PC-3 (cell line): ENCODE measurements at regions not wholly inside any gene's neighbourhood (a gene's known extent, or its start where the extent isn't known, plus 50 kb on each side); places are given as distances from the start of the nearest gene placed in this dataset.
A peak's percentile ranks its signal among the peaks of the same experiment; 100 is the strongest.

Source experiments
- ATAC-seq: fragments of 200-7000 bp; cut with Tn5 transposase; 2 replicates; pipeline ENCODE4 v1.9.1; 2020; ENCODE audit warnings: mild to moderate bottlenecking, moderate library complexity
- BruUV-seq: library from RNA; stranded (reverse); fragments of 400-500 nt; replicated peaks from 2 replicates; lab custom pipeline; 2021; lab: Mats Ljungman, UMichigan
- CTCF ChIA-PET: fragments of 300-600 bp; sonication (Branson Sonifier 250); formaldehyde crosslinking; loops from one replicate; lab custom pipeline; 2022; ENCODE audit warnings: antibody characterized with exemption; lab: Charles Lee
- POLR2A ChIA-PET: fragments of 300-600 bp; sonication (Branson Sonifier 250); formaldehyde crosslinking; loops from one replicate; lab custom pipeline; 2022; ENCODE audit warnings: antibody characterized with exemption; ENCODE audit not compliant: unreplicated experiment; lab: Charles Lee
- DNase-seq: peaks from one replicate; pipeline ENCODE4 v3.0.0-alpha.2; 2015
- H2AFZ ChIP-seq: fragments of 300-600 bp; sonication (generic); 2 replicates; pipeline ENCODE4 v1.6.0; 2016; ENCODE audit warnings: antibody characterized with exemption, low read length
- H3F3A ChIP-seq: fragments of 300-600 bp; sonication (generic); one replicate; pipeline ENCODE4 v1.6.0; 2017; ENCODE audit warnings: antibody characterized with exemption, low read length, control low read depth, mild to moderate bottlenecking; ENCODE audit not compliant: unreplicated experiment
- H3K27ac ChIP-seq: fragments of 300-600 bp; sonication (generic); 2 replicates; pipeline ENCODE4 v1.5.1; 2016; ENCODE audit warnings: mild to moderate bottlenecking, low read length
- H3K27me3 ChIP-seq: fragments of 300-600 bp; sonication (generic); 2 replicates; pipeline ENCODE4 v1.6.1; 2016; ENCODE audit warnings: low read length, mixed read lengths
- H3K36me3 ChIP-seq: fragments of 300-600 bp; sonication (generic); 2 replicates; pipeline ENCODE4 v1.6.1; 2016; ENCODE audit warnings: low read depth, mixed run types, low read length, mixed read lengths
- H3K4me1 ChIP-seq: fragments of 300-600 bp; sonication (generic); 2 replicates; pipeline ENCODE4 v1.5.1; 2016; ENCODE audit warnings: low read length; ENCODE audit not compliant: insufficient read depth
- H3K4me2 ChIP-seq: fragments of 300-600 bp; sonication (generic); 2 replicates; pipeline ENCODE4 v1.6.0; 2016; ENCODE audit warnings: low read length
- H3K4me3 ChIP-seq: fragments of 300-600 bp; sonication (generic); 2 replicates; pipeline ENCODE4 v1.5.1; 2016; ENCODE audit warnings: mild to moderate bottlenecking, low read length, mixed read lengths
- H3K79me2 ChIP-seq: fragments of 300-600 bp; sonication (generic); 2 replicates; pipeline ENCODE4 v1.6.1; 2017; ENCODE audit warnings: low read length, mixed read lengths
- H3K9ac ChIP-seq: fragments of 300-600 bp; sonication (generic); 2 replicates; pipeline ENCODE4 v1.6.0; 2016; ENCODE audit warnings: mild to moderate bottlenecking, low read length
- H3K9me2 ChIP-seq: fragments of 300-600 bp; sonication (generic); replicated peaks from 2 replicates; pipeline ENCODE4 v1.6.1; 2016; ENCODE audit warnings: mixed run types, low read length, mixed read lengths
- H3K9me3 ChIP-seq: fragments of 300-600 bp; sonication (generic); 2 replicates; pipeline ENCODE4 v1.6.1; 2016; ENCODE audit warnings: low read length, mixed read lengths
- H4K20me1 ChIP-seq: fragments of 300-600 bp; sonication (generic); 2 replicates; pipeline ENCODE4 v1.6.1; 2016; ENCODE audit warnings: low read length, mixed read lengths
- EZH2 ChIP-seq: fragments of 300-600 bp; sonication (generic); IDR thresholded peaks from one replicate; pipeline ENCODE4 v1.6.1; 2017; ENCODE audit warnings: antibody characterized with exemption, mild to moderate bottlenecking, low read length; ENCODE audit not compliant: unreplicated experiment
- EZH2phosphoT487 ChIP-seq: fragments of 300-600 bp; sonication (generic); IDR thresholded peaks from 2 replicates; pipeline ENCODE4 v1.6.1; 2018; ENCODE audit warnings: mild to moderate bottlenecking, antibody characterized with exemption, low read length, borderline replicate concordance
- intact Hi-C: fragments of 100-400 bp; cut with micrococcal nuclease; formaldehyde crosslinking; loops from 2 replicates; pipeline ENCODE4 v1.9.0; 2023
- TF ChIP-seq, protein P1 (sequence below): fragments of 300-600 bp; sonication (generic); conservative IDR thresholded peaks from 2 replicates; pipeline ENCODE4 v1.5.1; 2017; ENCODE audit warnings: antibody characterized with exemption, low read depth, mild to moderate bottlenecking, low read length

DNA sequence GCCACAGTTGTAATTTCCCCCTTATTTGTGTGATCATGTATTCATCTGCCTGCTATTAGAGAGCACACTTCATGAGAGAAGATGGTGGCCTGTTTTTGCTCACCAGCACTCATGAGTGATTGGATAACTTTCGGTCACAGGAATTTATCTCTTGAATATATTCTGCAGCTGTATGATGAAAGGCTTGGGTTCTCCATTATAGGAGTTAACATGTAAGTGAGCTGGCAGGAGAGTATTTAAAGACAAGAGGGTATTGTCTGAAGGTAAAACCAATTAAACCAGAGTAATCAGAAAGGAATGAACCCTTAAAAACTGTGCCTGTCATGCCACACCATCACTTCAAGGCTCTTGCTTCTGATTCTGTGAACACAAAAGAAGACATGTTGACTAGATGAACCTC, 574.9 kb upstream of the CAMK1G start:
- H3K79me2 ChIP-seq, result no peaks in the 10 kb centered on the region
- H3K27ac ChIP-seq, result no peak overlapping the region
- no peaks in the 10 kb centered on the region for H3K9me3 ChIP-seq
- no peaks in the 10 kb centered on the region for H3K27me3 ChIP-seq
- BruUV-seq, result no TSS peak
- TF ChIP-seq, protein P1, sequence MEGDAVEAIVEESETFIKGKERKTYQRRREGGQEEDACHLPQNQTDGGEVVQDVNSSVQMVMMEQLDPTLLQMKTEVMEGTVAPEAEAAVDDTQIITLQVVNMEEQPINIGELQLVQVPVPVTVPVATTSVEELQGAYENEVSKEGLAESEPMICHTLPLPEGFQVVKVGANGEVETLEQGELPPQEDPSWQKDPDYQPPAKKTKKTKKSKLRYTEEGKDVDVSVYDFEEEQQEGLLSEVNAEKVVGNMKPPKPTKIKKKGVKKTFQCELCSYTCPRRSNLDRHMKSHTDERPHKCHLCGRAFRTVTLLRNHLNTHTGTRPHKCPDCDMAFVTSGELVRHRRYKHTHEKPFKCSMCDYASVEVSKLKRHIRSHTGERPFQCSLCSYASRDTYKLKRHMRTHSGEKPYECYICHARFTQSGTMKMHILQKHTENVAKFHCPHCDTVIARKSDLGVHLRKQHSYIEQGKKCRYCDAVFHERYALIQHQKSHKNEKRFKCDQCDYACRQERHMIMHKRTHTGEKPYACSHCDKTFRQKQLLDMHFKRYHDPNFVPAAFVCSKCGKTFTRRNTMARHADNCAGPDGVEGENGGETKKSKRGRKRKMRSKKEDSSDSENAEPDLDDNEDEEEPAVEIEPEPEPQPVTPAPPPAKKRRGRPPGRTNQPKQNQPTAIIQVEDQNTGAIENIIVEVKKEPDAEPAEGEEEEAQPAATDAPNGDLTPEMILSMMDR, result no peak
- no peak for TF ChIP-seq EZH2phosphoT487
- TF ChIP-seq EZH2, result no peak
- DNase-seq (peak; percentile 11), ATAC-seq (peak; percentile 35)
- H3K36me3 ChIP-seq, result no peaks in the 10 kb centered on the region
- H3K9ac ChIP-seq, result no peak overlapping the region
- intact Hi-C loops, result no loop called here
- H3K4me1 ChIP-seq, result no peaks in the 10 kb centered on the region
- ChIA-PET CTCF (no interaction called here), POLR2A (no interaction called here)
- H3F3A ChIP-seq, result no peaks in the 10 kb centered on the region
- no peaks in the 10 kb centered on the region for H4K20me1 ChIP-seq
- H3K4me2 ChIP-seq, result no peak overlapping the region
- H3K4me3 ChIP-seq, result no peak overlapping the region
- no peaks in the 10 kb centered on the region for H3K9me2 ChIP-seq
- no peak overlapping the region for H2AFZ ChIP-seq

GRCh38 chr1:209010475-209011230, 572.9 kb upstream of the CAMK1G start:
- no peak for DNase-seq
- Histone ChIP-seq H3K36me3 (no peaks in the 10 kb centered on the region), H3K9me3 (no peaks in the 10 kb centered on the region), H3K27me3 (no peaks in the 10 kb centered on the region), H2AFZ (no peak overlapping the region), H3K27ac (no peak overlapping the region), H3K9me2 (no peaks in the 10 kb centered on the region), H3K9ac (no peak overlapping the region), H4K20me1 (no peaks in the 10 kb centered on the region), H3K4me2 (no peak overlapping the region), H3K4me1 (no peaks in the 10 kb centered on the region), H3K4me3 (no peak overlapping the region), H3F3A (no peaks in the 10 kb centered on the region), H3K79me2 (no peaks in the 10 kb centered on the region)
- no TSS peak for BruUV-seq
- no peak for ATAC-seq
- CTCF ChIA-PET, result no interaction called here
- no peak for TF ChIP-seq EZH2
- TF ChIP-seq, protein P1, result no peak
- TF ChIP-seq EZH2phosphoT487, result no peak
- POLR2A ChIA-PET, result interaction anchor here (0.6 kb wide), 1 partner anchor 418 kb away, joined by 3 read pairs; no protein-coding TSS in a partner anchor
- intact Hi-C loops, result no loop called here
